Kidney epithelial cell (primary cell): ENCODE measurements at regions not wholly inside any gene's neighbourhood (a gene's known extent, or its start where the extent isn't known, plus 50 kb on each side); places are given as distances from the start of the nearest gene placed in this dataset.

Experiments used
- DNase-seq: peaks from one replicate; pipeline ENCODE4 v3.0.0-alpha.2; 2010; ENCODE audit warnings: low read depth
- H3K27me3 ChIP-seq: 2 replicates; pipeline ENCODE4 v1.6.0; 2011; ENCODE audit warnings: low read length; ENCODE audit not compliant: control insufficient read depth, insufficient read depth
- H3K36me3 ChIP-seq: 2 replicates; pipeline ENCODE4 v1.5.1; 2011; ENCODE audit warnings: low read length; ENCODE audit not compliant: control insufficient read depth, insufficient read depth
- H3K4me3 ChIP-seq: 2 replicates; pipeline ENCODE4 v1.5.1; 2011; ENCODE audit warnings: low read depth, mild to moderate bottlenecking, control low read depth, low read length
- TF ChIP-seq, protein P1 (sequence below): IDR thresholded peaks from 2 replicates; pipeline ENCODE4 v1.5.1; 2011; ENCODE audit warnings: mild to moderate bottlenecking, moderate library complexity, low read length, control low read depth, inconsistent platforms; ENCODE audit not compliant: insufficient read depth, poor library complexity, severe bottlenecking

DNA sequence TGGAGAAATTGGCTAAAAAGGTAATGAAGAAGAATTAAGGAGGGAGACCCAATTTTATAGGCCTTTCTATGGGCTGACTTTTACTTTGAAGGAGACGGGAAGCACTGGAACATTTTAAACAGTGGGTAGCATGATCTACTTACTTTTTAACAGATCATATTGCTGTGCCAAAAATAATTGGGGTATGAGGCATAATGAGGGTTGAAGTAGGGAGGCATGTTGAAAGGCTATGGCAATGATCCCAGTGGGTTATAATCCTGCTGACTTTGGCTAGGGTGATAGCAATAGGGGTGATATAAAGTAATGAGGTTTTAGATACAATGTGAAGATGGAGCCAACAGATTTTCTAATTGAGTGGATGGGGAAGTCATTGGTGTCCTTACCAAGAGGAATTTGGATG lies 73.2 kb downstream of the GPR37 start:
- Histone ChIP-seq H3K36me3 (no peaks in the 10 kb centered on the region), H3K4me3 (no peak overlapping the region), H3K27me3 (no peaks in the 10 kb centered on the region)
- no peak for DNase-seq
- TF ChIP-seq, protein P1, sequence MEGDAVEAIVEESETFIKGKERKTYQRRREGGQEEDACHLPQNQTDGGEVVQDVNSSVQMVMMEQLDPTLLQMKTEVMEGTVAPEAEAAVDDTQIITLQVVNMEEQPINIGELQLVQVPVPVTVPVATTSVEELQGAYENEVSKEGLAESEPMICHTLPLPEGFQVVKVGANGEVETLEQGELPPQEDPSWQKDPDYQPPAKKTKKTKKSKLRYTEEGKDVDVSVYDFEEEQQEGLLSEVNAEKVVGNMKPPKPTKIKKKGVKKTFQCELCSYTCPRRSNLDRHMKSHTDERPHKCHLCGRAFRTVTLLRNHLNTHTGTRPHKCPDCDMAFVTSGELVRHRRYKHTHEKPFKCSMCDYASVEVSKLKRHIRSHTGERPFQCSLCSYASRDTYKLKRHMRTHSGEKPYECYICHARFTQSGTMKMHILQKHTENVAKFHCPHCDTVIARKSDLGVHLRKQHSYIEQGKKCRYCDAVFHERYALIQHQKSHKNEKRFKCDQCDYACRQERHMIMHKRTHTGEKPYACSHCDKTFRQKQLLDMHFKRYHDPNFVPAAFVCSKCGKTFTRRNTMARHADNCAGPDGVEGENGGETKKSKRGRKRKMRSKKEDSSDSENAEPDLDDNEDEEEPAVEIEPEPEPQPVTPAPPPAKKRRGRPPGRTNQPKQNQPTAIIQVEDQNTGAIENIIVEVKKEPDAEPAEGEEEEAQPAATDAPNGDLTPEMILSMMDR = no peak

DNA sequence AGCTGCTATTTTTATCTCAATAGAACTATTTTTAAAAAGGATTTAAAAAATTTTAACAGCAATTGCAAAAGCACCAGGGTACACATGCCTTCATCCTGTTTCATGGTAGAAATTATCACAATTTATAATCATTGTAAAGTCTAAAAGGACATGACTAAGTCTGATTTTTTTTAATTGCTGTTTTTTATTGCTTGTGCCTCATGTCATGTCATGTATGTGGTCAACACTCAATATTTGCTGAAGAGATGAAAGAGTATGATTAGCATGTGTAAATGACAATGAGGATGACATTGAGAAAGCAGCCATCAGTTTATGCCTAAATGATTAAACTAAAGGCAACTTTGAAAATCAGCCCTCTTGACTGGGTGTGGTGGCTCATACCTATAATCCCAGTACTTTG lies 74.8 kb downstream of the GPR37 start:
- DNase-seq = no peak
- H3K36me3 ChIP-seq = no peaks in the 10 kb centered on the region
- TF ChIP-seq, protein P1 = no peak
- no peaks in the 10 kb centered on the region for H3K27me3 ChIP-seq
- no peak overlapping the region for H3K4me3 ChIP-seq

DNA sequence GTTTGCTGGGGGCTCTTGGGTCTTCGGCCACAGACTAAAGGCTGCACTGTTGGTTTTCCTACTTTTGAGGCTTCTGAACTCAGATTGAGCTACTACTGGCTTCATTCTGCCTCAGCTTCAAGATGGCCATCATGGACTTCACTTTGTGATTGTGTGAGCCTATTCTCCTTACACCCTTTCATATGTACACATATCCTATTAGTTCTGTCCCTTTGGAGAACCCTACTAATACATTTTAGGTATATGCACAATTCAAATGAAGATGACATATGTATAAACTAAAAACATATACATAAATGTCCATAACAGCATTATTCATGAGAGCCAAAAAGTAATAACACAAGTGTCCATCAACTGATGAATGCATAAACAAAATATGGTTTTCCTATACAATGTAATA lies 75.7 kb downstream of the GPR37 start:
- TF ChIP-seq, protein P1 = no peak
- no peak for DNase-seq
- Histone ChIP-seq H3K36me3 (no peaks in the 10 kb centered on the region), H3K4me3 (no peak overlapping the region), H3K27me3 (no peaks in the 10 kb centered on the region)

DNA sequence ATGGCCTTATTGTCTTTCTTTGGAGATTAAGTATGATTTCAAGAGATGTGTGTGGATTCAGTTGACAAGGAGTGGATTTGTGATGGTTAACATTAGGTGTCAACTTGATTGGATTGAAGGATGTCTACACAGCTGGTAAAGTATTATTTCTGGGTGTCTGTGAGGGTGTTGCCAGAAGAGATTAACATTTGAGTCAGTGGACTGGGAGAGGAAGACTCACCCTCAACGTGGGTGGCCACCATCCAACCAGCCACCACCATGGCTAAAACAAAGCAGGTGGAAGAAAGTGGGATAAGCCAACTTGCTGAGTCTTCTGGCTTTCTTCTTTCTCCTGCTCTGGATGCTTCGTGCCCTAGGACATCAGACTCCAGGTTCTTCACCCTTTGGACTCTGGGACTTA lies 76.1 kb downstream of the GPR37 start:
- Histone ChIP-seq H3K4me3 (no peak overlapping the region), H3K27me3 (no peaks in the 10 kb centered on the region), H3K36me3 (no peaks in the 10 kb centered on the region)
- TF ChIP-seq, protein P1 = no peak
- DNase-seq = no peak

DNA sequence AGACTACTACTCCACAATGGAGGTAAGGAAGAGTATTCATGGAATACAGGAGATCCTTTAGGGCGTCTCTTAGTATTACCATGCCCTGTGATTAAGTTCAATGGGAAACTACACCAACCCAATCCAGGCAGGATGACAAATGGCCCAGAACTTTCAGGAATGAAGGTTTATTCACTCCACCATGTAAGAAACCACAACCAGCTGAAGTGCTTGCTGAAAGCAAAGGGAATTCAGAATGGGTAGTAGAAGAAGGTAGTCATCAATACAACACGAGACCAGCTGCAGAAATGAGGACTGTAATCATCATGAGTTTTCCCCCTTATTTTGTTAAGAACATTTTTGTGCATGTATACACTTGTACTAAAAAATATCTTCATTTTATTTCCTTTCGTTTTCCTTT lies 76.6 kb downstream of the GPR37 start:
- DNase-seq = peak; percentile 35

More for the DNA sequence above, 76.6 kb downstream of the GPR37 start:
- Histone ChIP-seq H3K36me3 (no peaks in the 10 kb centered on the region), H3K27me3 (no peaks in the 10 kb centered on the region), H3K4me3 (no peak overlapping the region)
- TF ChIP-seq, protein P1 = no peak
